ENCODE measurements at regions not wholly inside any gene's neighbourhood (a gene's known extent, or its start where the extent isn't known, plus 50 kb on each side); places are given as distances from the start of the nearest gene placed in this dataset.
A peak's percentile ranks its signal among the peaks of the same experiment; 100 is the strongest.

GRCh38 chr6:21824431-21825177 lies 231.1 kb downstream of the SOX4 start:
- DNase-seq = no peak

GRCh38 chr6:21826023-21826422 lies 232.5 kb downstream of the SOX4 start:
- no peak for DNase-seq

- no peak for DNase-seq
These were observed 233.4 kb downstream of the SOX4 start for GRCh38 chr6:21826904-21827303.

- DNase-seq = no peak
These were observed 234.1 kb downstream of the SOX4 start for GRCh38 chr6:21827425-21828202.

GRCh38 chr6:21828704-21829103 lies 235.2 kb downstream of the SOX4 start:
- no peak for DNase-seq

- no peak for DNase-seq
These were observed 235.6 kb downstream of the SOX4 start for GRCh38 chr6:21829126-21829525.

- DNase-seq = no peak
These were observed 238.2 kb downstream of the SOX4 start for GRCh38 chr6:21831521-21832291.

- no peak for DNase-seq
These were observed 242.7 kb downstream of the SOX4 start for GRCh38 chr6:21836277-21836676.

- DNase-seq = no peak
These were observed 243.3 kb downstream of the SOX4 start for GRCh38 chr6:21836772-21837425.

GRCh38 chr6:21840428-21840827 lies 246.9 kb downstream of the SOX4 start:
- no peak for DNase-seq

GRCh38 chr6:21842875-21843645 lies 249.5 kb downstream of the SOX4 start:
- DNase-seq = peak; percentile 77

- DNase-seq = no peak
These were observed 250.8 kb downstream of the SOX4 start for GRCh38 chr6:21844120-21844917.

GRCh38 chr6:21845018-21845417 lies 251.5 kb downstream of the SOX4 start:
- peak; percentile 9 for DNase-seq

GRCh38 chr6:21845439-21846140 lies 252.0 kb downstream of the SOX4 start:
- DNase-seq = no peak

GRCh38 chr6:21846541-21847451 lies 253.2 kb downstream of the SOX4 start:
- no peak for DNase-seq

- DNase-seq = no peak
These were observed 254.3 kb downstream of the SOX4 start for GRCh38 chr6:21847711-21848480.

GRCh38 chr6:21850691-21851090 lies 257.1 kb downstream of the SOX4 start:
- DNase-seq = no peak

GRCh38 chr6:21855811-21856455 lies 262.4 kb downstream of the SOX4 start:
- no peak for DNase-seq

All from NCI-H446 treated with DMSO at 0.1 percent for 48 hours (cell line).